ENCODE measurements at regions not wholly inside any gene's neighbourhood (a gene's known extent, or its start where the extent isn't known, plus 50 kb on each side); places are given as distances from the start of the nearest gene placed in this dataset.

DNA sequence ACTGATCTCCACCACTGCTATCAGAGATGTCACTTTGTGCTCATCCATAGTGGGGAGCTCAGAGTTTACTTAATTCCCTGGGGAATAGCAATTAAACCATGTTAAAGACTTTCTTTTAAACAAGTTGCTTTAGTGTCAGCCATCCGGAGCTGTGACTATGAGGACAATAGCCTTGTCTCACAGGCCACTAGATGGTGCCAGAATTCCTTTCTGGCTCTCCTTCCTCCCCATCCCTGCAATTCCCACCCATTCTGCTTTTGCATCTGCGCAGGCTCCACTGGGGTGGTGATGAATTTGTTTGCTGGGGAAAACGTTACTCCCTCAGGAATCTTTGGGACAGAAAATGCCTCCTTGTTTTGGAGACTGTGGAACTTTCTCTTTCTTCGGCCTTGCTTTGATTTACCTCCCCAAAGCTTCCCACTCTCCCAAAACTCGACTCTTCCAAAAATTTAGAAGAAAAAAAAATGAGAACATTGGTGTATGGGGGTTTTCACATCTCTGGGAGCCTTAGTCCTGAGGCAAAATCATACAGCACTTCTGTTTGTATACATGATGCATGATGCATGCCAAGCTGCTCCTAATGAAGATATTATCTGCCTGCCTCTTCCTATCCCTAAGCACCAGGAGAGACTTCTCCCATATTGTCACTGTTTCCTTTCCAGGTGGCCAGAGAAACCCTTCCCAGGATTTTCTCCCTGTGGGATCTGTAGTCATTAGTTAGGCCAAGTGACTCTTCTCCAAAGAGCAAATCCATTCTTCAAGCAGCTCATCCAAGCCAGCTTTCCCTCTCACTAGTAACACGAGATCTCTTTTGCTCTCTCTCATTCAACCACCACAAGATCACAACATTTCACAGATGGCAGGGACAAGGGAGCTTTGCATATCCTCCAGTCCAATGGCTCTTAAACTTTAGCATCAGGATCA lies 466.1 kb downstream of the TLR4 start:
- Histone ChIP-seq H3K9me3 (ENCODE audit: control insufficient read depth, low read depth, low read length) (no peaks in the 10 kb centered on the region), H3K23ac (ENCODE audit: insufficient read length, low read depth, low read length) (no peak overlapping the region), H3K56ac (ENCODE audit: insufficient read length, low read depth, low read length) (no peak overlapping the region), H3K27me3 (ENCODE audit: insufficient read depth, low read length) (no peaks in the 10 kb centered on the region), H4K8ac (replicated peaks; ENCODE audit: insufficient read length, low read depth, low read length) (no peak overlapping the region), H2BK5ac (ENCODE audit: insufficient read length, low read length) (no peak overlapping the region), H3K4me2 (ENCODE audit: insufficient read depth, insufficient read length, low read length) (no peak overlapping the region), H3K27ac (ENCODE audit: insufficient read length, low read depth, low read length) (no peak overlapping the region), H3T11ph (ENCODE audit: low read length) (no peak overlapping the region), H4K20me1 (ENCODE audit: control insufficient read depth, insufficient read depth, insufficient read length) (no peaks in the 10 kb centered on the region), H3K23me2 (ENCODE audit: insufficient read length, low read depth, low read length, poor library complexity, severe bottlenecking) (no peaks in the 10 kb centered on the region), H2BK12ac (ENCODE audit: insufficient read length, low read depth, low read length) (no peak overlapping the region), H2BK15ac (ENCODE audit: low read depth, low read length) (no peak overlapping the region), H2AFZ (ENCODE audit: low read length) (no peak overlapping the region), H3K18ac (ENCODE audit: insufficient read length, low read depth, low read length) (no peak overlapping the region), H4K5ac (ENCODE audit: insufficient read length, low read depth, low read length) (no peak overlapping the region), H3K14ac (ENCODE audit: insufficient read depth, low read length) (no peak overlapping the region), H2BK20ac (ENCODE audit: low read depth, low read length, poor library complexity, severe bottlenecking) (no peak overlapping the region), H3K4me1 (ENCODE audit: insufficient read depth, low read length) (no peaks in the 10 kb centered on the region), H3K79me1 (ENCODE audit: insufficient read depth, low read depth, low read length, poor library complexity, severe bottlenecking) (no peaks in the 10 kb centered on the region), H3K9ac (ENCODE audit: extremely low read depth, insufficient read length, low read length) (no peak overlapping the region), H2AK5ac (ENCODE audit: insufficient read length, low read length) (no peak overlapping the region), H3K4ac (ENCODE audit: low read depth, low read length) (no peak overlapping the region), H4K91ac (ENCODE audit: insufficient read length, low read depth, low read length) (no peak overlapping the region), H2BK120ac (ENCODE audit: low read depth, low read length, poor library complexity, severe bottlenecking) (no peak overlapping the region), H3K79me2 (ENCODE audit: insufficient read depth, low read length) (no peaks in the 10 kb centered on the region)
- 0 out of 2 replicates have a peak, but pooled peaks cover 1% of the 10 kb centered on the region for H3K27me3 Mint-ChIP-seq (ENCODE audit: low read depth)
- peaks cover 4 to 7% of the 10 kb centered on the region in 2 experiments; a peak in 3 of 4 replicates for H3K4me1 Mint-ChIP-seq
- H3K4me3 Mint-ChIP-seq: no peak overlapping the region
- TF ChIP-seq, protein P1, sequence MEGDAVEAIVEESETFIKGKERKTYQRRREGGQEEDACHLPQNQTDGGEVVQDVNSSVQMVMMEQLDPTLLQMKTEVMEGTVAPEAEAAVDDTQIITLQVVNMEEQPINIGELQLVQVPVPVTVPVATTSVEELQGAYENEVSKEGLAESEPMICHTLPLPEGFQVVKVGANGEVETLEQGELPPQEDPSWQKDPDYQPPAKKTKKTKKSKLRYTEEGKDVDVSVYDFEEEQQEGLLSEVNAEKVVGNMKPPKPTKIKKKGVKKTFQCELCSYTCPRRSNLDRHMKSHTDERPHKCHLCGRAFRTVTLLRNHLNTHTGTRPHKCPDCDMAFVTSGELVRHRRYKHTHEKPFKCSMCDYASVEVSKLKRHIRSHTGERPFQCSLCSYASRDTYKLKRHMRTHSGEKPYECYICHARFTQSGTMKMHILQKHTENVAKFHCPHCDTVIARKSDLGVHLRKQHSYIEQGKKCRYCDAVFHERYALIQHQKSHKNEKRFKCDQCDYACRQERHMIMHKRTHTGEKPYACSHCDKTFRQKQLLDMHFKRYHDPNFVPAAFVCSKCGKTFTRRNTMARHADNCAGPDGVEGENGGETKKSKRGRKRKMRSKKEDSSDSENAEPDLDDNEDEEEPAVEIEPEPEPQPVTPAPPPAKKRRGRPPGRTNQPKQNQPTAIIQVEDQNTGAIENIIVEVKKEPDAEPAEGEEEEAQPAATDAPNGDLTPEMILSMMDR (conservative IDR thresholded peaks at IDR 0.05): peak; percentile 92
- no peaks in the 10 kb centered on the region for H3K9me3 Mint-ChIP-seq
- WGBS (ENCODE audit: extremely low coverage, insufficient read length, low lambda C conversion rate): no CpG with 5 or more reads among the region's 6 CpGs
- no peaks in the 10 kb centered on the region for H3K36me3 Mint-ChIP-seq (ENCODE audit: insufficient read depth in 1 of 3, low read depth in 3 of 3)
- H3K27ac Mint-ChIP-seq: no peak overlapping the region
- DNase-seq: peak; percentile 74

Measured in H9 (cell line).